GM18498 (cell line): ENCODE measurements at regions not wholly inside any gene's neighbourhood (a gene's known extent, or its start where the extent isn't known, plus 50 kb on each side); places are given as distances from the start of the nearest gene placed in this dataset.
"Not testable (repeated sequence)": the region's sequence is repeated elsewhere in the genome, so short reads cannot be mapped to it uniquely, and the experiment has no call there.

Experiments used
- ATAC-seq: cut with Tn5 transposase; IDR thresholded peaks from one replicate; pipeline ENCODE4 v1.9.1; 2021; ENCODE audit warnings: mild to moderate bottlenecking, moderate library complexity; ENCODE audit not compliant: unreplicated experiment

DNA sequence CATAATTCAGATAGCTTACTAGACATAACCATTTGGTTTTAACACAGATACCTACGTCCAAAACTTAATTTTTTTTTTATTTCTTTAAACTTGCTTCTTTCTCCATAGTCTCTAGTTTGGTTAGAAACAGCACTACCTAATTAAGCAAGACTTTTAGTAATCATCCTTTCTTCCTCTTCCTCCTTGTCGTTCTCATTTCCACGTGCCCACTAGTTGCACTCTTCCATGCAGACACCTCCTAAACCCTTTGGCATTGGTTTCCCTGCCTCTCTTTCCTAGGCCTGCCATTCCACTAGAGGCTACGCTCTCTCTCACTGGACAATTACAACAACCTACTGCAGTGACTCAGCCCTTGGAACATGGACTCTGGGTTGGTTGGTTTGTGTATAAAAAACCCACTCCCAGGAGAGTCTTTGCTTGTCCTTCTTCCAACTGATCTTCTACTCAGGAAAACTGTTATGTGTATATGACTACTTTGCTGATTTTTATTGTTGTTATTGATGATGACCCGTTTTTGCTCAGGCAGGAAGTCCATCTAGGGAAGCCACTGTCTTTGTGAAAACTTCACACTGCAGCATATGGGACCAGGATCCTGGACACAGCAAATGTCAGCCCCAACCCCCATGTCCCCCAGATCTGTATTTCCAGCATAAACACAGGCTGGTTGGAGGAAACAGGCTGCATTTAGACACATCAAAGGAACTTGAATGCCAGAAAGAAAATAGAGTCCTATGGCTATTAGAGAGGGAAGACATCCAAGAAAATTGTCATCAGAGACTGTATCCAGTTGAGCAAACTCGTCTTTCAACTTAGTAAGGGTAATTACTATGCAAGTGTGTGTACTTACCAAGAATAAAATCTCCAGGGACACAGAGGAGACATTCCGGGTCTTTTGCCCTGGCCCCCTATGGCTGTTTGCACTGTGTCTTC, 503.2 kb downstream of the GADD45G start:
- no peak for ATAC-seq

DNA sequence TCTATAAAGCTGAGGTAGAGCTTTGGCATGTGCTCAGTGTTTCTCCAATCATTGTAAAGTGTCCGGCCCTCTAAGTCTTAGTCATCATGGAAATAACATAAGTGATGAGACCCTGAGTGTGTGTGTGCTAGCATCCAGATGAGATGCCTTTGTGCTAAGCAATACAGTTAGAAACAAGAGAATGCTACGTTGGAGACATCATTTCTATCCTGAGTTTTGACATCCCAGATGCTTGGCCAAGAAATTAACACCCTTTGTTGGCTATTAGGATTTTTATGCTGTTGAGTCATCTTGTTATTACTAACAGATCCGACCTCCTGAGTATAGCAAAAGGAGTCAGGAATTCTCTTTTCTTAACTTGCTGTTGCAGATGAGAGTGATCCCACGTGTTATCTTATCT, 508.0 kb downstream of the GADD45G start:
- no peak for ATAC-seq

DNA sequence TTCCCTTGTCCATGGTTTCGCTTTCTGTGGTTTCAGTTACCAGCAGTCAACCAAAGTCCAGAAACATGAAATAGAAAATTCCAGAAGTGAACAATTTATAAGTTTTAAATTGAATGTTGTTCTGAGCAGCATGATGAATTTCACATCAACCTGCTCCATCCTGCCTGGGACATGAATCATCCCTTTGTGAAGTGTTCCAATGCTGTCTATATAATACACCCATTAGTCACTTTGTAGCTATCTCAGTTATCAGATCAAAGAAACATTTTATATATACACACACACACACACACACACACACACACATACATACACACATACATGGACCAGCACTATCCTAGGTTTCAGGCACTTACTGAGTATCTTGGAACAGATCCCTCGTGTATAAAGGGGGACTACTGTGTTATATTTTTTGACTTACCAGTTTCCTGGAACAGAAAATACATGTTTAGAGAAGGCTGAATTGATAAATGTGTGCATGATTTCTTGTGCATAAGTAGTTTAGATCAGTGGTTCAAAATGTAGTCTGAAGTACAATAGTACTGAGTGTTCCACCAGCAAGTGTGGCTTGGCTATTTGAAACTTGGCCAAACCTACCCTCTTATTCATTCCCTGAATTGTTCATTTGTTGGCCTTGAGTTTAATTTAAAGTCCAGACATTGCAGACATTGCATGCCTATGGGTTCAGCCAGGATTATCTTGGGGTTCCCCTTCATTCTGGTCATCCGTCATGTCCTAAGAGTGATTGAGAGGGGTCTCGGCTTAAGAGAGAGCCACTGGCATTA, 510.0 kb downstream of the GADD45G start:
- no peak for ATAC-seq

DNA sequence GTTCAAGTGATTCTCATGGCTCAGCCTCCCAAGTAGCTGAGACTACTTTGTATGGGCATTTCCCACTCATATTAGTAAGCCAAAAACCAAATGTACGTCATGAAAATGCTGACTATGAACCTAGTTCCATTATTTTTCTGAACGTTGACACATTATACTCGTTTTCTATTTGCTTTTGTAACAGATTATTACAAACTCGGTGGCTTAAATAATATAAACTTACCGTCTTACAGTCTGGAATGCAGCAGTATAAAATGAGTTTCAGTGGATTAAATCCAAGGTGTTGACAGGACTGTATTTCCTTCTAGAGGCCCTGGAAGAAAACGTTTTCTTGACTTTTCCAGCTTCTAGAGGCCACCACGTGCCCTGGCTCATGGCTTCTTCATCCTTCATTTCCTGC, 517.0 kb downstream of the GADD45G start:
- ATAC-seq = no peak

DNA sequence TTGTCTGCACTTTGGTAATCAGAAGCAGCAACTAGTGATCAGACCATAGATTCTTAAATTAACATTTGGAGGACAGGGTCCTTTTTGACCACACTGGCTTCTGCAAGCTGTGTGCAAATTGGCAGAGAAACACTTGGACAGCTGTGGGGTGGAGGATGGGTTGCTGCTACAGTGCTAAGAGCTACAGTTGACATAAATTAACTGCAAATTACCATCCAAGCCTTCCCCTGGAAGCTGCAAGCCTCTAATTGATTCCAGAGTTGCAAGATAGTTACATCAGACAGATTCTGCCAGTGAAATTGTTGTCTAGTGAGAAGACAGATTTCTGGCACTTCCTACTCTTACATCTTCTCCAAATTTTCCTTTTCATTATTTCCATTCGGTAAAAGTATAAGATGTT, 517.7 kb downstream of the DIRAS2 start:
- ATAC-seq = no peak

DNA sequence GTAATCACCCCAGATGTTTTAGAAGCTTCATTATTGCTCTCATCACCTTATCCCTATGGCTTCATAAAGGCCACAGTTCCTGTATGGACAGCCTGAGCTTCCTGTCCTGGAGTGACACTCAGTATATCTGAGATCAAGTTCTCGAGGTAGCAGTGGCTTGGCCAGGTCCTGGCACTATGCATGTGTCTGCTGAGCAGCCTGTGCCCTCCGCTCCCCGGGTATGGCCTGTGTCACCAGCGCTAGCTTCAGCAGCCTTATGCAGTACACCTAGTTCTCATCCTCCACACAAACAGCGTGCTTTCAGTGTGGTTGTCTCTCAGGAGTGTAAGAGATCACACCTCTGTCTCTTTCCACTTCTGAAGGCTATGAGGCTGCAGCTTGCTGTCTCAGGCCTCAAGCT, 514.7 kb downstream of the DIRAS2 start:
- ATAC-seq = no peak

DNA sequence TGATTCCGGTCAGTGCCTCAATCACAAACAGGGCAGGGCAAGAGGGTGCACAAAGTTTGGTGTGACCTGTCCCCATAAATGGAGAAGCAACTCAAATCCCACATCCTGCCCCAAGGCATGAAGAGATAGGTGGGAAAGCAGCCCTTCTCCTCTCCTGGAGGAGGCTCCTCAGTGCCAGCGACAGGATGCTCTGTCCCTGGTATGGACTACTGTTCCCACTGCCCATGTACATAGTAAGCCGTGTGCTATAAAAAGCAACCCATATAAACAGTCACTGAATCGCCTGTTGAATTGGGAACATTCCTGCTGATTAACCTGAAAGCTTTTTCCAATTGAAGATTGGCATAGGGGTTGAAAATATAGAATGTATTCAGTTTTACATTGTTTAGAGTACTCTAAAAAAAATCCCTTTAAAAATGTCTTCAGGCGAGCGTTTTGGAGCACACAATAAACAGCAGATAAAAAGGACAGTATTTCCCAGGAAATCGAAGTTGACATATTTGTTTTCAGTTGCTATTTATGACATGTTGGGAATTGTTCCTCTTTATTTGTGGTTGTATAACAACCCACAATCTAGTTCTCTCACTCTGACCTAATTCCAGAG, 513.9 kb downstream of the DIRAS2 start:
- ATAC-seq = no peak

DNA sequence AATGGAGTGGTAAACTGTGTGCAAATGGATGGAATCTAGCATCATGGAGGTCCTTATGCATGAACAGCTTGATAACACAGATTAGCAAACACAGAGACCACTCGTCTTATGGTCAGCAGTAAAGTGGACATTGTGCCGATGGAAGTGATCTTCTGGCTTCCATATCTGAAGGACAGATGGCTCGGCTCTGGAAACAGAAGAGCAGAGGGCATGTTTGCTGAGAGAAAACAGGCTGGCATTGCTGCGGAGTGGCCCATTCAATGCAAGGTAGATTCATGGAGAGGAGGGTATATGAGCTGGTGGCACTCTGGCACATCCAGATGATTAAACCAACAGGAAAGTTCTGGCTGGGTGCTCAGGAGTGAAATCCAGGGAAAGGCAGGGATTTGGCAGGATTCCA, 513.2 kb downstream of the DIRAS2 start:
- ATAC-seq = no peak

DNA sequence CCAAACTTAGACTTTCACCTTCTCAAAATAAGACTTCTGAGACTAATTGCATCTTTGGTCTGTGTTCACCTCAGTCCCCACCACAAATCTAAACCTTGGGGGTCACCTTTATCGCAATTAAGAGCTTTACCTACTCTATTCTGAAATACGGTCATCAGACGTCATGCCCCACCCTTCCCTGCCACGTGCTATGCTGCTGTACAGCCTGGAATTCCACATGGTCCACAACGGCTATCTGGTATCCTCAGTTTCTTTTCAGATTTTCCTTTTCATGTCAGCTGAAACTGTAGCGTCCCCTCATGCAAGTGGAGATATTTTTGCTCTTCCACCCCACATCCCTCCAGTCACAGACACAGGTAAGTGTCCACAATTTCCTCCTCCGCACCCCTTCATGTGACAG, 511.1 kb downstream of the DIRAS2 start:
- no peak for ATAC-seq

DNA sequence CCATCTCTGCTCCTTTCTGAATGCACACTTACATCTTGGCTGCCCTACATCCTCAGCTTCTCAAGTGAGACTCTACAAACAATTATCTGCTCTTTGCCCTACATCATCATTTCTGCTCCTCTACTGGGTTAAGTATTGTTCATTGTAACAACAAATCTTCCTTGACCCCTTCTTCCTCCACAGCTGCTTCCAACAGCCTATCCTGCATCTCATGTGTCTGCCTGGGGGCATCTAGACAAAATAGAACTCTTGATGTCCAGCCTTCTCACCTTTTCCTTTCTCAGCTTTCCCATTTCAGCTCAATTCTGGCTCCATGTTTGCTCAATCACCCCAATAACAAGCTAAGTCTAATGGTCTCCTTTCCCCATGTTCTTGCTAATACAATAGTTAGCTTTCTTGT, 509.8 kb downstream of the DIRAS2 start:
- no peak for ATAC-seq

DNA sequence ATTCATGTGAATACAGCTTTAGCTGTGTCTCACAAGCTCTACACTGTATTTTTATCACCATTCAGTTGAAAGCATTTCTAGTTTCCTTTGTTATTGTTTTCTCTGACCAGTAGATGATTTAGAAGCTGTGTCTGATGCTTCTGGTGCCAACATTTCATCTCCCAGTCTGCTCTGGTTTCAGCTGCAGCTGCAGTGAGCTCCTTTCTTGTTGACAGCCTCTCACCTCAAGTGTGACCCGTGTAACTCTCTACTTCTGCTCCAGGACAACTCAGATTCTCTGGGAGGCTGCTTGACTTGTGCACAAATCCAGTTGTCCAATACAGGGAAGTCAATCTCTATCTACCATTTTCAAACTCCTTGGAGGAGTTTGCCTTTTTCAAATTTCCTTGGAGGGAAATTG, 504.8 kb downstream of the DIRAS2 start:
- no peak for ATAC-seq

DNA sequence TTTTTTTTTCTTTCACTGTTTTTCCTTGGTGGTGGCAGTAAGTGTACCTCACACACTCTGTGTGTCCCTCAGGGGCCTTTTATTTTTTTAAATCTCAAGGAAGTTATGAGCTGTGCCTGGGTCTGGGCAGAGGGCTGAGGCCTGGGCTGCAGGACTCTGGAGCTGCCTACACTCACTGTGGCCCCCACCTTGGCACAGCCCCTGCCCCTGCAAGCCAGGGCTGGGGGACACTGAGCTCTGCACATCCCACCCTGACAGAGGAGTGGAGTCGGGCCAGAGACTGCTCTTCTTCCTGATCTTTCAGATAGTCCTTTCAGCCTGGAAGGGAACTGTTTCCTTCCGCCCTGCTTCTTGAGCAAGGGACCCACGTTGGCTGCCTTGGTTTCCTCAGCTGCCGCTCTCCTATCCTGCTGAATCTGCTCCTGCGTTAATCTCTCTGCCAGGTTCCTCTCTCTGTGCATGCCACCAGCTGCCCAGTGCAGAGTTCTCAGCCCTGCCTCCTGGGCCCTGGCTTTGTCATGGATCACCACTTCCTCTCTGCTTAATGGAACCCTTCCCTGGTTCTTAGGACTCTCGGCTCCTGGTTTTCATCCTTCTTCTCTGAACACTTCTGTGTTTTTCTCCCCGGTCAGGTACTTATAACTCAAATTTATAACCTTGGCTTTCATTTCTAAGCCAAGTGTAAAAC, 502.3 kb downstream of the DIRAS2 start:
- no peak for ATAC-seq

DNA sequence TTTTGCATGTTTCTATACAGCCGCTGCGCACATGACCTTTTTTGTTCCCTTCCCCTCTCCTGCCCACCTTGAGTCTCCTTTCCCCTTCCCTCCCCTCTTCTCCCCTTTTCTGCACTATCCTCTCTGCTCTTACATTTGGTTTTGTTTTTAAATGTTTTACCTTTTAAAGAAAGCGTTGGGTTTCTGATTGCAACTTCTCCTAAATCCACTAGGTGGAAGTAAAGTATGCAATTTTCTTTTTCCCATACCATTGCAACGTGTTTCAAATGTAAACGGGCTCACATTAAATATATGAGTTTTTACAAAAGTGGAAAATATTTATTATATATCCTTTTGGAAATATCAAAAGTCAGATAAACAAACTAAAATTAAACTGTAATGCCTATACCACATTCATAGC, 500.9 kb downstream of the DIRAS2 start:
- ATAC-seq = no peak

DNA sequence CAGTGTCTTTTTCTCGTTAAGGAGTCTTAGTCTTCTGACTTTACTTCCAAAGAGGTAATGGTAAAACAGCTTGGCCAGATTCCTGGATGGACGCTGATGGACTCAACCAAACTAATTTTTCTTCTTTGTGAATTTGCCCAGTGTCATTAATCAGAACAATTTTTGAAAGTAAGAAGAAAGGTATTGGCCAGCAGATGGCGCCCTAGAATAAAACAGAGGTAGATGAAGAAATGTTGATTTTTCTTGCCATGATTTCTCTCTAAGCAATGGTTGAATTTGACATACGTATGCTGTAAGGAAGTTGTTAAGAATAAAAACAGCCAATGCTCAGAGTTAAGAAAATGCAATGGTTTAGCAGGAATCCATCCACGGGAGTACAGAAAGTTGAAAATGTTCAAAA, 500.0 kb downstream of the DIRAS2 start:
- ATAC-seq = no peak

DNA sequence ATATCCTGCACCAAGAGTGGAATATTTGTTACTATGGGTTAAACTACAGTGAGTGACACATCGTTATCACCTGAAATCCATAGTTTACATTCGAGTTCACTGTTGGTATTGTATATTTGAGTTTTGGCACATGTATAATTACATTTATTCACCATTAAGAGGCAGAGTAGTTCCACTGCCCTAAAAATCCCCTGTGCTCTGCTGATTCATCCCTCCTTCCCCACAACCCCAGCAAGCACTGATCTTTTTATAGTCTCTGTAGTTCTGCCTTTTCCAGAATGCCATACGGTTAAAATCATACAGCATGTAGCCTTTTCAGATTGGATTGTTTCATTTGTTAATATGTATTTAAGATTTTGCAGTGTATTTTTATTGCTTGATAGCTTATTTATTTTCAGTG, 495.2 kb downstream of the DIRAS2 start:
- no peak for ATAC-seq

DNA sequence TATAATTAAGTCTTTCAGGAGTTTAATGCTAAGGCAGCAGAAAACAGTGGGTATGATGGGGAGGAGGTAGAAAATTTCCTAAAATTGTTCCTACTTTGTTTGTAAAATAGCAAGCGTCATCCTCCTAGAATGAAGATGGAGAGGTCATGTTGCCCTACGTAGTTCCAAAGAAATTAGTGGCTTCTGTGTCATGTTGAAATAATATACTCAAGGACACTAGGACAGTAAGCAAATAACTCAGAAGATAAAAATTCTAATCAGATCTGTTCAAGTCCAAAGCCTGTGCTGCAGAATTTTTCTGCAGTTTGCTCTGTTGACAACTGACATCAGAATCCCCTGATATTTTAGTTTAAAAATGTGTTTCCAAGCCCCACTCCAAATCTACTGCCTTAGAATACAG, 486.3 kb downstream of the DIRAS2 start:
- no peak for ATAC-seq

DNA sequence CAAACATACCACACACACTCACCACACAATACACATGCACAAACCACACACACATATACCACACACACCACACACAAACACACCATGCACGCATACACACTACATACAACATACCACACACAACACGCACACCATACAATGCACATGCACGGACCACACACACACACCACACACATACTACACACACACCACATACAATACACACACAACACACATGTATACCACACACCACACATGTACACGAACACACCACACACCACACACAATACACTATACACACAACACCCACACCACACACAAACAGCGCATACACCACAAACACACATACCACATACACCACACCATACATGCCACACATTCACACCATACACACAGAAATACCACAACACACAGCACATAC, 480.3 kb downstream of the DIRAS2 start:
- no peak for ATAC-seq

DNA sequence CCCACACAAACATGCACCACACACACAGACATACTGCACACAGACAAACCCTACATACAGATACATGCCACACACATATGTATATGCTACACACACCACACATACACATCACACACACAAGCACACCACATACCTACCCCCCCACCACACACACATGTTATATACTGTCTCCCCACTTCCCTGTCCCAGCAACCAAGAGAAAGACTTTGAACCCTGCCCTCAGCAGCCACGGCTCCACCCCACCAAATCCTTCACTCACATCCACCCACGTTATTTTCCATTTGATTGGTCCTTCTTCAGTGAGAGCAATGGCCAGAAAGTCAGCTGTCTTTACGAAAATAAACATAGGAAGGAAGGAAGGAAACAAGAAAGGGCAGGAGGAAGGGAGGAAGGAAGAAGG, 479.8 kb downstream of the DIRAS2 start:
- ATAC-seq = no peak

DNA sequence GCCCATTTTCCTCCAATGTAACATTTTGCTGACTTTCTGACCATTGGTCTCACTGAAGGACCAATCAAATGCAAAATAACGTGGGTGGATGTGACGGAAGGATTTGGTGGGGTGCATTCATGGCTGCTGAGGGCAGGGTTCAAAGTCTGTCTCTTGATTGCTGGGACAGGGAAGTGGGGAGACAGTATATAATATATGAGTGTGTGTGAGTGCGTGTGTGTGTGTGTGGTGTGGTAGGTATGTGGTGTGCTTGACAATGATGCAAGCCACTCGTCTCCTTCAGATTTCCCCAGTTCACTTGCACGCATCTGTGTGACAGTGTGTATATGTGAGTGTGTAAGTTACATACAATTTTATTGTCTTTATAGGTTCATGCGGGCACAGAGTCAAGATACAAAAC, 477.3 kb downstream of the DIRAS2 start:
- ATAC-seq = no peak

DNA sequence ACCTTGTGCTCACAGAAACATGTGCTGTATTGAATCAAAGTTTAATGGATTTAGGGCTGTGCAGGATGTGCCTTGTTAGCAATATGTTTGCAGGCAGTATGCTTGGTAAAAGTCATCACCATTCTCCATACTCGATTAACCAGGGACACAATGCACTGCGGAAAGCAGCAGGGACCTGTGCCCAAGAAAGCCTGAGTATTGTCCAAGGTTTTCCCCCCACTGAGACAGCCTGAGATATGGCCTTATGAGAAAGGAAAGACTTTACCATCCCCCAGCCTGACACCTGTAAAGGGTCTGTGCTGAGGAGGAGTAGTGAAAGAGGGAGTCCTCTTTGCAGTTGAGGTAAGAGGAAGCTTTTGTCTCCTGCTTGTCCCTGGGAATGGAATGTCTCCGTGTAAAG, 476.2 kb downstream of the DIRAS2 start:
- not testable (repeated sequence) for ATAC-seq

DNA sequence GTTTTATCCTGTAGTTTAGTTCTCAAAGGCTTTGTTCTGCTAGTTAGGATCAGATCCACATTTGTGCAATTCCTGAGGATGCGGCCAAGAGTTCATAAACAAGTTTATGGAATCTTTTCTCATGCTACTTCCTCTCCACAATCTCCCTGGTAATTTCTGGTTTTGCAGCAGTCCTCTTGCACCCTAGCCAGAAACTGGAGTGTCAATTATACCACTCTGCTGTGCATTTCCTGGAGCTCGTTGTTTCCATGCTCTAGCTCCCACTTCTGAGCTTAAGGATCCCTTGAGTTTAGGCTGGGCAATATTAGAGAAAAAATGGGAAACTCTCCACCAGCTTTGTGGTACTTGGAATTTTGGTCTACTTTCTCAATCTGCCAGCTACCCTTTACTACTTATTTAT, 474.7 kb downstream of the DIRAS2 start:
- ATAC-seq = no peak
